Parathyroid adenoma (tissue), 2 donors: ENCODE measurements at regions not wholly inside any gene's neighbourhood (a gene's known extent, or its start where the extent isn't known, plus 50 kb on each side); places are given as distances from the start of the nearest gene placed in this dataset.

ENCODE experiments used
- H2AFZ ChIP-seq: fragments of 300-600 bp; sonication (generic); one replicate; pipeline ENCODE4 v1.7.0; 2017; ENCODE audit warnings: antibody characterized with exemption, mild to moderate bottlenecking
- H3K27ac ChIP-seq: fragments of 300-600 bp; sonication (generic); one replicate; pipeline ENCODE4 v1.7.0; 2017
- H3K27me3 ChIP-seq: fragments of 300-600 bp; sonication (generic); one replicate; pipeline ENCODE4 v1.7.0; 2017; ENCODE audit warnings: low read length; ENCODE audit not compliant: control insufficient read depth, insufficient read depth
- H3K36me3 ChIP-seq: fragments of 300-600 bp; sonication (generic); one replicate; pipeline ENCODE4 v1.7.0; 2017; ENCODE audit warnings: low read length; ENCODE audit not compliant: control insufficient read depth, insufficient read depth
- H3K4me1 ChIP-seq: fragments of 300-600 bp; sonication (generic); one replicate; pipeline ENCODE4 v1.7.0; 2017; ENCODE audit warnings: control low read depth
- H3K4me2 ChIP-seq: fragments of 300-600 bp; sonication (generic); one replicate; pipeline ENCODE4 v1.7.0; 2017; ENCODE audit warnings: low read length
- H3K4me3 ChIP-seq: fragments of 300-600 bp; sonication (generic); one replicate; pipeline ENCODE4 v1.7.0; 2017; ENCODE audit warnings: low read depth, low read length
- H3K79me2 ChIP-seq: fragments of 300-600 bp; sonication (generic); one replicate; pipeline ENCODE4 v1.7.0; 2017; ENCODE audit warnings: control low read depth
- H3K9ac ChIP-seq: fragments of 300-600 bp; sonication (generic); one replicate; pipeline ENCODE4 v1.7.0; 2017; ENCODE audit warnings: mild to moderate bottlenecking
- H3K9me3 ChIP-seq: fragments of 300-600 bp; sonication (generic); one replicate; pipeline ENCODE4 v1.7.0; 2017; ENCODE audit warnings: low read length; ENCODE audit not compliant: control insufficient read depth
- CTCF ChIP-seq: fragments of 300-600 bp; sonication (generic); IDR thresholded peaks from one replicate; pipeline ENCODE4 v1.7.0; 2017; ENCODE audit warnings: antibody characterized with exemption, mild to moderate bottlenecking
- donor health status: primary hyperparathyroidism.

- H3K27ac ChIP-seq: no peak overlapping the region
- no peaks in the 10 kb centered on the region for H3K9me3 ChIP-seq
- no peaks in the 10 kb centered on the region for H3K36me3 ChIP-seq
Observed at GRCh38 chr3:67710396-67710795, 56.0 kb upstream of the SUCLG2 start.

GRCh38 chr3:67706934-67707333 is 52.5 kb upstream of the SUCLG2 start:
- Histone ChIP-seq H3K4me2 (no peak overlapping the region), H3K36me3 (no peaks in the 10 kb centered on the region), H3K27ac (no peak overlapping the region), H3K9me3 (no peaks in the 10 kb centered on the region), H3K79me2 (no peaks in the 10 kb centered on the region), H3K9ac (no peak overlapping the region), H3K4me1 (no peaks in the 10 kb centered on the region), H3K4me3 (no peak overlapping the region), H2AFZ (no peak overlapping the region), H3K27me3 (no peaks in the 10 kb centered on the region)
- no peak for TF ChIP-seq CTCF

More at GRCh38 chr3:67710396-67710795, 56.0 kb upstream of the SUCLG2 start:
- no peak overlapping the region for H3K4me2 ChIP-seq
- TF ChIP-seq CTCF: no peak
- H3K27me3 ChIP-seq: no peaks in the 10 kb centered on the region
- H3K9ac ChIP-seq: no peak overlapping the region
- H2AFZ ChIP-seq: no peak overlapping the region
- no peaks in the 10 kb centered on the region for H3K4me1 ChIP-seq
- H3K4me3 ChIP-seq: no peak overlapping the region
- no peaks in the 10 kb centered on the region for H3K79me2 ChIP-seq

- Histone ChIP-seq H2AFZ (no peak overlapping the region), H3K9me3 (no peaks in the 10 kb centered on the region), H3K9ac (no peak overlapping the region), H3K36me3 (no peaks in the 10 kb centered on the region), H3K27me3 (no peaks in the 10 kb centered on the region), H3K4me2 (no peak overlapping the region), H3K79me2 (no peaks in the 10 kb centered on the region), H3K4me1 (no peaks in the 10 kb centered on the region), H3K27ac (no peak overlapping the region), H3K4me3 (no peak overlapping the region)
- TF ChIP-seq CTCF: no peak
Observed at GRCh38 chr3:67704322-67704721, 49.9 kb upstream of the SUCLG2 start.
